ENCODE measurements at regions not wholly inside any gene's neighbourhood (a gene's known extent, or its start where the extent isn't known, plus 50 kb on each side); places are given as distances from the start of the nearest gene placed in this dataset.

DNA sequence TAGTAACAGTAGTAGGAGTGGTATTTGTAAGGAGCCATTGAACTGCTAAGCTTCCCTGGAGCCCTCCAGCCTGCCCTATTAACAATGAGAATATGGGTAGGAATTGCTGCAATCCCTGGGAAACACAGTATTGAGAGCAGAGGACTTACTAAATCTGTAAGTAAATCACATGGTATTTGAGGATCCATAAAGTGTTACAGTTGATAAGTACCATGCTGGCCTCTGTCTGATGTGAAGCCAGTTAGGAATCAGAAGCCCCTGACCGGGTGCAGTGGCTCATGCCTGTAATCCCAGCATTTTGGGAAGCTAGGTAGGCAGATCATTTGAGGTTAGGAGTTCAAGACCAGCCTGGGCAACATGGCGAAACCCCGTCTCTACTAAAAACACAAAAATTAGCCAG lies 224.6 kb downstream of the C1D start:
- DNase-seq (ENCODE audit: low spot score), result no peak
- Histone ChIP-seq H2AFZ (no peak overlapping the region), H3K79me2 (no peaks in the 10 kb centered on the region), H3K36me3 (replicated peaks; ENCODE audit: insufficient read depth, low read depth) (no peaks in the 10 kb centered on the region), H3K9me3 (ENCODE audit: low read depth) (no peaks in the 10 kb centered on the region), H3K27me3 (no peaks in the 10 kb centered on the region), H3K4me3 (no peak overlapping the region), H3K27ac (no peak overlapping the region), H3K4me2 (no peak overlapping the region), H3K9me2 (replicated peaks; ENCODE audit: insufficient read depth) (no peaks in the 10 kb centered on the region), H3K4me1 (ENCODE audit: insufficient read depth) (no peaks in the 10 kb centered on the region), H4K20me1 (ENCODE audit: insufficient read depth, poor library complexity, severe bottlenecking) (no peaks in the 10 kb centered on the region)
- TF ChIP-seq EZH2 (IDR thresholded peaks at IDR 0.05; ENCODE audit: borderline replicate concordance), result no peak
- TF ChIP-seq, protein P1, sequence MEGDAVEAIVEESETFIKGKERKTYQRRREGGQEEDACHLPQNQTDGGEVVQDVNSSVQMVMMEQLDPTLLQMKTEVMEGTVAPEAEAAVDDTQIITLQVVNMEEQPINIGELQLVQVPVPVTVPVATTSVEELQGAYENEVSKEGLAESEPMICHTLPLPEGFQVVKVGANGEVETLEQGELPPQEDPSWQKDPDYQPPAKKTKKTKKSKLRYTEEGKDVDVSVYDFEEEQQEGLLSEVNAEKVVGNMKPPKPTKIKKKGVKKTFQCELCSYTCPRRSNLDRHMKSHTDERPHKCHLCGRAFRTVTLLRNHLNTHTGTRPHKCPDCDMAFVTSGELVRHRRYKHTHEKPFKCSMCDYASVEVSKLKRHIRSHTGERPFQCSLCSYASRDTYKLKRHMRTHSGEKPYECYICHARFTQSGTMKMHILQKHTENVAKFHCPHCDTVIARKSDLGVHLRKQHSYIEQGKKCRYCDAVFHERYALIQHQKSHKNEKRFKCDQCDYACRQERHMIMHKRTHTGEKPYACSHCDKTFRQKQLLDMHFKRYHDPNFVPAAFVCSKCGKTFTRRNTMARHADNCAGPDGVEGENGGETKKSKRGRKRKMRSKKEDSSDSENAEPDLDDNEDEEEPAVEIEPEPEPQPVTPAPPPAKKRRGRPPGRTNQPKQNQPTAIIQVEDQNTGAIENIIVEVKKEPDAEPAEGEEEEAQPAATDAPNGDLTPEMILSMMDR (IDR thresholded peaks at IDR 0.05; ENCODE audit: poor library complexity), result no peak
- TF ChIP-seq EZH2phosphoT487 (IDR thresholded peaks at IDR 0.05; ENCODE audit: low read depth, severe bottlenecking, unreplicated experiment), result no peak
- WGBS (ENCODE audit: low lambda C conversion rate, missing lambda C conversion rate), result 90% methylated on average over 3 of the region's 3 CpGs

DNA sequence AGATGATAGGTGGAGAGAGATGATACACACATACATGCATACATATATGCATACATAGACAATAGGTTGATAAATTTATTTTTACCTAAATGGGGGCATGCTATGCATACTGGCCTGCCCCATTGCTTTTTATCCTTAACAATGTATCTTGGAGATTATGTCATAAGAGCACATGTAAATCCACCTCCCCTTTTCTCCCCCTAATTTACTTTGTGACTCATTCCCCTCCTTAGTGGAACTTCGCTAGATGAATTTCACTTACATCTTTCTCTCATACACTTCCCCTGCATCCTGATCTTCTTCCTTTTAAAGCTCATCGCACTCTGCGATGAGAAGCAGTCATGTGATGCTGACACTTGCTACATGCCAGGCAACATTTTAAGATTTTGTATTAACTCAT lies 223.6 kb downstream of the C1D start:
- Histone ChIP-seq H3K9me2 (replicated peaks; ENCODE audit: insufficient read depth) (no peaks in the 10 kb centered on the region), H4K20me1 (ENCODE audit: insufficient read depth, poor library complexity, severe bottlenecking) (no peaks in the 10 kb centered on the region), H3K27me3 (no peaks in the 10 kb centered on the region), H3K36me3 (replicated peaks; ENCODE audit: insufficient read depth, low read depth) (no peaks in the 10 kb centered on the region), H3K4me2 (no peak overlapping the region), H2AFZ (no peak overlapping the region), H3K4me1 (ENCODE audit: insufficient read depth) (no peaks in the 10 kb centered on the region), H3K79me2 (no peaks in the 10 kb centered on the region), H3K27ac (no peak overlapping the region), H3K4me3 (no peak overlapping the region), H3K9me3 (ENCODE audit: low read depth) (no peaks in the 10 kb centered on the region)
- no peak for DNase-seq (ENCODE audit: low spot score)
- TF ChIP-seq, protein P1 (IDR thresholded peaks at IDR 0.05; ENCODE audit: poor library complexity), result no peak
- TF ChIP-seq EZH2phosphoT487 (IDR thresholded peaks at IDR 0.05; ENCODE audit: low read depth, severe bottlenecking, unreplicated experiment) (no peak), EZH2 (IDR thresholded peaks at IDR 0.05; ENCODE audit: borderline replicate concordance) (no peak)
- 86% methylated on average over 3 of the region's 3 CpGs for WGBS (ENCODE audit: low lambda C conversion rate, missing lambda C conversion rate)

DNA sequence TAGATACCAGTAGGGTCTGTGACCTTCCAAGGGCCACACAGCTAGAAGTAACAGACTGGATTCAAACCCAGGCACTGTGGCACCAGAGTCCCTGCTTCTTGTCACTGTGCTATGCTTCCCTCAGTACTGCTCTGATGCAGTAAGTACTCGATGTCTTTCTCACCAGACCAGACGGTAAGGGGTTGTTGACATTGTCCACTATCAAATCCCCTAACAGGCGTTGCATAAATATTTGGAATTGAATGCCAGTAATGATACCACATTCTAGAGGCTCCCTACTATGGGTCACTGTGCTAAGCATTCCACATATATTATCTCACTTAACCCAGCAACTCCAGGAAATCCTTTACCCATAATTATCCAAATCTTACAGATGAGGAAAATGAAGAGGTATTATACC lies 223.1 kb downstream of the C1D start:
- 50% methylated on average over 3 of the region's 3 CpGs for WGBS (ENCODE audit: low lambda C conversion rate, missing lambda C conversion rate)
- no peaks in the 10 kb centered on the region for H3K27me3 ChIP-seq
- H3K27ac ChIP-seq, result no peak overlapping the region
- no peak overlapping the region for H2AFZ ChIP-seq
- H3K4me2 ChIP-seq, result no peak overlapping the region
- H3K79me2 ChIP-seq, result no peaks in the 10 kb centered on the region
- no peaks in the 10 kb centered on the region for H3K9me3 ChIP-seq (ENCODE audit: low read depth)
- H3K9me2 ChIP-seq (replicated peaks; ENCODE audit: insufficient read depth), result no peaks in the 10 kb centered on the region
- no peak for DNase-seq (ENCODE audit: low spot score)
- no peaks in the 10 kb centered on the region for H3K4me1 ChIP-seq (ENCODE audit: insufficient read depth)
- no peak for TF ChIP-seq EZH2 (IDR thresholded peaks at IDR 0.05; ENCODE audit: borderline replicate concordance)
- no peak for TF ChIP-seq EZH2phosphoT487 (IDR thresholded peaks at IDR 0.05; ENCODE audit: low read depth, severe bottlenecking, unreplicated experiment)
- TF ChIP-seq, protein P1 (IDR thresholded peaks at IDR 0.05; ENCODE audit: poor library complexity), result no peak
- no peaks in the 10 kb centered on the region for H4K20me1 ChIP-seq (ENCODE audit: insufficient read depth, poor library complexity, severe bottlenecking)
- H3K4me3 ChIP-seq, result no peak overlapping the region
- no peaks in the 10 kb centered on the region for H3K36me3 ChIP-seq (replicated peaks; ENCODE audit: insufficient read depth, low read depth)

All from hepatocyte (in vitro differentiated cells).